GM19324 (cell line): ENCODE measurements at regions not wholly inside any gene's neighbourhood (a gene's known extent, or its start where the extent isn't known, plus 50 kb on each side); places are given as distances from the start of the nearest gene placed in this dataset.

Source experiments
- ATAC-seq: cut with Tn5 transposase; IDR thresholded peaks from one replicate; pipeline ENCODE4 v1.9.1; 2021; ENCODE audit warnings: mild to moderate bottlenecking, moderate library complexity; ENCODE audit not compliant: unreplicated experiment, low FRiP score

DNA sequence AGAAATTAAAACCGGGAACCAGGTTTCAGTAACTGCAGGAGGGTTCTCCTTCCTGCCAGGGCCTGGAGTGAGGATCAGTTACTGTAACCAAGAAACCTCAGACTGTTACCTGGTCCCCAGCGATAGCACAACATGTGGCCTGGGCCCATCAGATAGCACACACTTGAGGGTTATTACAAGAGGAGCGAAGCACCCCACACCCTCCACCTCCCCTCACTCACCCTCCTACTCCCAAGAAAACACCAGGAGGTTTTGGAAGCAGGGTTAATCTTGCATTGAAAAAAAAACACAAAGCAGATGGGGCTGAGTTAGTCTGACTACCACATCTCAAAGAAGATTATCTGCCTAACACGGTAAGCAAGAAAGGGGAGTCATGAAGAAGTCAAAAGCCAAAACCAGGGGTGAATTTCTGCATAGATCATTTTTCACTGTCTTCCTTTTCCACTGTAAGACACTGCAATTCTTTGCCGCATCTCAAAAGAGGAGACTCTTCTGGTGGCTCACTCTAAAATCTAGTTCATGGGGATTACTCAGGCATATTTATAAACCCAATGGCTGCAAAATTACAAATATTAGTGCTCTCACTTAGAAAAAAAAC, 75.9 kb upstream of the DOCK9 start:
- ATAC-seq: no peak

GRCh38 chr13:99055281-99055680, 77.4 kb upstream of the DOCK9 start:
- no peak for ATAC-seq

- no peak for ATAC-seq
Measured at GRCh38 chr13:99055735-99056134, 77.9 kb upstream of the DOCK9 start.

DNA sequence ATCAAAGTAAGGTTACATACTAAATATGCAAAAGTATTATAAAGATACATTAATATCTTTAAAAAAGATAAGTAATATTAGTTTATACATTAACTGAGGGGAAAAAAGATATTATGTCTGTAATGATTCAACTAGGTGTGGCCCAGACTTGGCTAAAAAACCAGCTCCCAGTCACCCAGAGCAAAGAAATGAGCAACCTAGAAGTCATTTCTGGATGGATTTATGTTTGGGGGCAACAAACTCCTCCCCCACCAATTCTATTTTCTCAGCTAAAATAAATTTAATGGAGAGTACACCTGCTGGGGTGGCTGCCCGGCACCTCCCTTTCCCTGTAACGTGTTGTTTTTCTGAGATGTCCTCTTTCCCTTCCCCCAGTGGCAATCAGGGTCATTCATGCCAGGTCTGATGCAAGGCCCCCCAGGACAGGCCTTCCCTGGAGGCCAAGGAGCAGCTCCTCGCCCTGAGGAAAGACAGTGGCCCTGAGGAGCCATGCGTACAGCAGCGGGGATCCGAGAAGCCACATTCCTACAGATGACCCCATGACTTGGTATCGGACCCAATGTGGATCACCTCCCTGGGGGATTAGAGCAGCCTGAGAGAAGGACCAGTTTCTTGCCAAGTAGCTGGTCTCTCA, 78.6 kb upstream of the DOCK9 start:
- ATAC-seq: no peak

DNA sequence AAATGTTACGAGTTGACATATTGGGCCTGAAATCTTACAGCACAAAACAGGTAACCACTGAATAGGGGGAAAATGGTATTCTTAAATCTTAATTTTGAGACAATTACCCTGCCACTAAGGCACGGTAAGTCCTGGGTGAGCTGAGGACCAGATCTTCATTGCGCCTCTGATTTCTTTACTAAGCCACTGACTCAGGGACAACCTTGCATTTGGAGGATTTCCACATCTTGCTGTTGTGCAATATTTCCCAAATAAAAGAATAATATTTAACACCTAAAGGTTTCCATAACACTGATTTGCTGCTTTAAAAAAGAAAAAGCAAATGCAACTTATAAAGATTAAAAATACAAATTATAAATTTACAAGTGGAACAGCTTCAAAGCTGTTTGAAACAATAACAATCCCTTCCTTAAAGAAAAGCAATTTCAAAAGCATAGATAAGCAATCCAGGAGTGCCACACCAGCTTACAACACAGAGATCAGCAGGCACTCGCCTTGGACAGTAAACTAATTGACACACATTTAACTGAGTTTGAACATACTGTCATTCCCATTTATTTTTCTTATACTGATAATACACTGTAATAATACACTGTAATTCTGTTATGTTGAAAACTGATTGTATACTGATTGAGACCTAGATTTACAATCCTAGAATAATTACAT, 79.6 kb upstream of the DOCK9 start:
- no peak for ATAC-seq

GRCh38 chr13:99058527-99059495, 80.9 kb upstream of the DOCK9 start:
- no peak for ATAC-seq

- no peak for ATAC-seq
Measured at GRCh38 chr13:99059498-99060075, 81.7 kb upstream of the DOCK9 start.

DNA sequence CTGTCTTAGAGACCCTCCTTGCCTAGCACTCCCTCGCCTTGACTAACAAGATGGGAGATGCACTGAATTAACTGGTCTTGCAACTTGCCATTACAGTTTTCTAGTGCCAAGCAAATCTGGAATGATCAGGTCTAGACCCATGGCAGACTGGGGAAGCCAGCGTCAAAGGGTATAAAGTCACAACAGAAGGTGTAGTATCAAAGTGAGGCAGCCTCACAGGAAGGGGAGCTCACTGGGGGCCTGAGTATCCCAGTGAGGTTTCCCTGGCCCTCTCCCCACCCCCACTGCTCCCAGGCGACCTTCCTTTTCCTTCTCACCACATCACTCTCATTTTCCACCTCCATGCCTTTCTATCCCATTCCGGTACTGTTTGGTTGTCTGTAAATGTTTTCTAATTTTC, 83.5 kb upstream of the DOCK9 start:
- no peak for ATAC-seq

DNA sequence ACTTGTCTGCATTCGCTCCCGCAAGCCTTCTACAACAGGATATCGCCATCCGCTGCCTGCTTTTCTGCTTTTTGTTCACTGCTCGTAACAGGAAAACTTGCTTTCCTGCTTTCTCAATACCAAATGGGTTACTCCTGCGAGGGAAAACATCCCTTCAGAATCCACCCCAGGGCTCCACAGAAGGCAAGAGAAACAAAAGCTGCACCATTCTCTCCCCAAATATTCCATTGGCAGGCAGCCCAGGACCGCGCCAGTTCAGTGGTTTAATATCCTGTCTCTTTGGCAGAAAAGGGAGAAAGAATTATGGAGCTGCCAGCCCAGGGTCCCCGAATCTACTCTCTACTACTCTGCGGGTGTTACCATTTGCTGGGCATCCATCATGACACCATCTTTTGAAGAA, 84.7 kb upstream of the DOCK9 start:
- ATAC-seq: no peak

DNA sequence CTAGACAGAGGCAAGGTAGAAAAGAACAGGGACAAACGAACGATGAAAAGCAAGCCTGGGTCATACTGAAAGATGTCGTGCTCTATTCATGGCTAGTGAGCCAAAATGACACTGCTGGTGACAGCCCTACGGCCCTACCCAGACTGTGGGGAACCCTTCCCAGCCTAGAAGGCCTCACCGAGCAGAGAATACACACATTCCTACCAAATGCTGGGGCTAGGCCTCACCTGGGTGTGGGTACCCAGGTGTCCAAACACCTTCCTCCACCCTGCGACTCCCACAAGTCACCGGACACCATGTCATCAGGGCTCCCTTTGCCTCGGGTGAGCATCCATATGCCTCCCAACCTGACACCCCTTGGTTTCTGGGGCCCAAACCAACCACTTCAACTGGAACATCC, 85.3 kb upstream of the DOCK9 start:
- ATAC-seq: no peak

DNA sequence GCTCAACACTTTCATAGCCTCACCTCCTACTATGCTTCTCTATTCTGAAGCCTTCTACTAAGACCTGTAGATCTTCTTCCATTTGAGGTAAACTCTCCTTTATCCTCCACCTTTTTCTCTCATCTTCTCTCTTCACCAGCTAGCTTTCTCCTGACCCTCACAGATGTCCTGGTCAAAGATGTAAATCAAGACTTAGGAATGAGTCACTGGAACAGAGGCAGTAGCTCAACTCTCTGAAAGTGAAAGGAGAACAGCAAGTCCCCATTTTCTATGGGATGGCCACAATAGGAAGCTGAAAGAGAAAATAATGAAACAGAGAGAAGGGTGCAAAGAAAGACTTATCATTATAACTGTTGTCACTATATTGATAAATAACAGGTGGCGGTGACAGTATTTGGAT, 86.1 kb upstream of the DOCK9 start:
- no peak for ATAC-seq

DNA sequence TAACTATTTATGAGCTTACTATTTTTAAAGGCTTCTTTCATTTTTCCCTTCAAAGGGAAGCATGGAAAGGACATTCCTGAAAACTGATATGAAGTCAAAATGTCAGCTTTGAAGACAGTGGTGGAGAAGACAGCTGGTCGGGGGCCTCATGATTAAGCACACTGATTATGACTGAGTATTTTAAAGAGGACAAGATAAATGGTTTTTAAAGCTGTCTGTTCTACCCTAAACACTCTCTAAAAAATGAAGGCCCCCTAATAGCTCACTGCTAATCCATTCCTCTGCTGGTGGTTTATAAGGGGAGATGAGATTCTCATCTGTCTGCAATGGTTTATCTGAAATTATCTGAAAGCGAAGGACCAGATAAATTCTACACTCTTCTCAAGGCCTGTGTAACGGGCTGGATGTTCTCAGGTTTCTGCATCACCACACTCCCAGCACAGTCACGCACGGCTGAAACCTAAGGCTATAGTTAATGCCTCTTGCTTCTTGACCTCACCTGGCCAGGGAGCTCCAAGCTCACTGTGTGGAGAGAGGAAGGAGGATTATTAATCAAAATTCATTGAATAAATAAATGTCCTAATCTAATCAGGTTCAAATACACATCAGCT, 86.9 kb upstream of the DOCK9 start:
- ATAC-seq: no peak

- no peak for ATAC-seq
Measured at GRCh38 chr13:99065235-99066015, 87.6 kb upstream of the DOCK9 start.

DNA sequence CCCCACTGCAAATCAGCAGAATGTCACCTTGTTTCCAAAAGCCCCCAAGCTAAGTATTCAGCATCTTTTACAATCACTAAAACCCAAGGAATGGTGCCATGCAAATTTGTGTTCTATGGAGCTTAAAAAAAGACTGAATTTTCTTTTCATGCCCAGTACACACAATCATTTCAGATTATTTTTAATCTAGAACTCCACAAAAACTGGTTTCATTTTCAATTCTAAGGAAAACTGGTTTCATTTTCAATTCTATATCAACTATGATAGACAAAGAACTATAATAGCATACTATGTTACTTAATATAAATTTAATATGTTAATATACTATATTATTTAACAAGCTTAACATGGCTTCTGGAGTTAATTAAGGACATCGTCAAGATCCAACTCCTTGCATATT, 88.4 kb upstream of the DOCK9 start:
- ATAC-seq: no peak

DNA sequence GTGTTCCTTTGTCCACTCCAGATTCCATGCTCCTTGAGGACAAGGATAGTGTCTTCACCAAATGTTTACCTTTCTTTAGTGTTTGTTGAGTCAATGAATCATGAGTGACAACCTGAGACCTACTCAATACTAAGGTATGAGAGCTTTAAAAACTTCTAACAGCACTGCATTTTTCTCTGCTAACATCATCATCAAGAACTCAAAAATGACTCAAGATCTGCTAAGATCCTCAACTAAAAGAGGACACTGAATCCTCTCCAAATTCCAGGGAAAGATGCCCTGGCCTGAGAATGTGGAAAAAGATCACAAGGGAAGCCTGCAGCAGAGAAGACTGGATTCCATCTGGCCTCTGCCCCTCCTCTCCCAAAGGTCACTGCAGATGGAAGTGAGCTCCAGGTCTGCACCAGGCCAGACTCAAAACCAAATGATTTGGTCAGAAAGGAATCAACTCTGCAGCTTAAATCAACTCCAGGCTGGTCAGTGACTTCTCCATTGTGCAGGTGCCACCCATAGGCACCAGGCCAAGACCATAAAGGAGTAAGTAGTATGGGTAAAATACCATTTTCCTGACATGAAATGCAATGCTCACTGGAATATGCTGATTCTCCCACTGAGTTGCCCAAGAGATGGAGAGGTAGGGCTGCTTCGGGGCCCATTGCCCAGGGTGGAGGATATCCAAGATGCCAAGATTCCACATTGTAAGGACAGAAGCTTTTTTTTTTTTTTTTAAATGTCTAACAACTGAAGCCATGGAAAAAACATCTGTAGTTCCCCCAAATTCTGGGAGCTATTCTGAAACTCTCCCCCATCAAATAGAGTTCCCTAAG, 89.5 kb upstream of the DOCK9 start:
- ATAC-seq: no peak

GRCh38 chr13:99071211-99071610, 93.3 kb upstream of the DOCK9 start:
- no peak for ATAC-seq

DNA sequence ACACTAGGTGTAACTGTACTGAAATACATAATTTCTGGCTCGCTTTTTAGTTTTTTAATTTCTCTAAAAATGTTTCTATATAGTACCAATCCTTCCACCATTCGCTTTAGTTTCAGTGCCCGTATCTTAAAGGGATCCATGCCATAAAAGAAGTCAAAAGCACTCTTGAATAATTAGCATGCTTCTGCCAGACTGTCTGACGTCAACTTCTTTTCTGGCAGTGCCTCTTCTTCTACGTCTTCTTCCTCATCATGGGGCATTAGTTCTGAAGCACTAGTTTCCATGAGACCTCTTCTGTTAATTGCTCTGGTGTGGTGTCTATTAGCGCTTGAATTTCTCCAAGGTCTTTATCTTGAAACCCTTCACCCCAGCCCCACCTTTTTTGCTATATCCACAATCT, 93.8 kb upstream of the DOCK9 start:
- ATAC-seq: no peak

DNA sequence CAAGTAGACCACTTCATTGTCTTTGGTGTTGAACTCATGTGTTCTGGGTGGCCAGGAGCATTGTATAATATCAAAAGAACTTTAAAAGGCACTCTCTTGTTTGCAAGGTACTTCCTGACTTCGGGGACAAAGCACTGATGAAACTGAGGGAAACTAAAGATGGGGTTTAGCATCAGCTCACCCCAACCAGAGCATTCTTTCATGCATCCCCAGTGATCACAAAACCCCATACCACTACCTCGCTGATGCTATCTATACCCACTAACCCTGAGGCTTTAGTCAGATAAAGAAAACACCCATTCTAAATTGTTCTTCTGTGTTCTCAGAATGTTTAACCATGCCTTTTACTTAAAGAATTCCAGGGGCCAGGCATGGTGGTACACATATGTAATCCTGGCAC, 94.5 kb upstream of the DOCK9 start:
- ATAC-seq: no peak

DNA sequence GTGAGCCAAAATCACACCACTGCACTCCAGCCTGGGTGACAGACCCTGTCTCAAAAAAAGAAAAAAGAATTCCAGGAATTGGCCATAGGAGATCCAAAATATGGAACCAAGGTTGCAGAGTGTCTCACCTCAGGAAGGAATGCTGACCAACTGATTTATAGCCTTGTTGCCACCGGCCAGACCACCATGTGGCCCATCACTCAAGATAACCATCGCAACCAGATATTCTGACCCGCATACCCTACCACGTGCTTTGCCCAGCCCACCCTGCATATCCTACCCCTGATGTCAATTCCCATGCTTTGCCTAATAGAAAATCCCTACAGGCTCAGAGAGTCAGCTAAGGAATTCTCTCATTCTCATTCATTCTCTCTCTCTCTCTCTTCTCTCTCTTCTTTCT, 95.1 kb upstream of the DOCK9 start:
- no peak for ATAC-seq
